ENCODE measurements at regions not wholly inside any gene's neighbourhood (a gene's known extent, or its start where the extent isn't known, plus 50 kb on each side); places are given as distances from the start of the nearest gene placed in this dataset.

GRCh38 chr11:80993536-80993935 lies 1552.7 kb upstream of the TENM4 start:
- TF ChIP-seq CTCF (conservative IDR thresholded peaks at IDR 0.05; ENCODE audit: low read depth, low read length) (no peak), EZH2 (IDR thresholded peaks at IDR 0.05; ENCODE audit: low read length, unreplicated experiment) (no peak), EZH2phosphoT487 (IDR thresholded peaks at IDR 0.05; ENCODE audit: borderline replicate concordance, low read length) (no peak)

Data from PC-3 (cell line).